Endothelial cell of umbilical vein (primary cell): ENCODE measurements at regions not wholly inside any gene's neighbourhood (a gene's known extent, or its start where the extent isn't known, plus 50 kb on each side); places are given as distances from the start of the nearest gene placed in this dataset.

Experiments used
- BruUV-seq: library from RNA; stranded (reverse); fragments of 400-500 nt; replicated peaks from 2 replicates; lab custom pipeline; 2021; lab: Mats Ljungman, UMichigan
- CTCF ChIA-PET: fragments of 300-600, 350-600 bp; sonication (Branson Sonifier 250); formaldehyde crosslinking; loops from one replicate; lab custom pipeline; 2021; ENCODE audit warnings: antibody characterized with exemption, inconsistent platforms; lab: Charles Lee
- POLR2A ChIA-PET: fragments of 300-600, 350-600 bp; sonication (Branson Sonifier 250); formaldehyde crosslinking; loops from one replicate; lab custom pipeline; 2021; ENCODE audit warnings: antibody characterized with exemption, inconsistent platforms; lab: Charles Lee
- DNase-seq: peaks from one replicate; pipeline ENCODE4 v3.0.0-alpha.2; 2011; ENCODE audit warnings: low read depth, low spot score
- FAIRE-seq: peaks from 2 replicates; lab custom pipeline; 2011; peaks lifted over from hg19 to GRCh38; lab: Jason Lieb, UNC
- H2AFZ ChIP-seq: 2 replicates; pipeline ENCODE4 v1.6.0; 2012; ENCODE audit warnings: low read depth, low read length, control low read depth, inconsistent platforms
- H3K27ac ChIP-seq: 2 replicates; pipeline ENCODE4 v1.5.1; 2011; ENCODE audit warnings: low read depth, mild to moderate bottlenecking, control low read depth, low read length, moderate library complexity; ENCODE audit not compliant: insufficient read depth
- H3K27me3 ChIP-seq, 2 experiments: 2 replicates each; pipeline versions ENCODE4 v1.6.0 to v1.6.1; 2011; ENCODE audit warnings: low read length in 2 of 2, mixed read lengths in 1 of 2; ENCODE audit not compliant: control insufficient read depth in 2 of 2, insufficient read depth in 2 of 2
- H3K36me3 ChIP-seq, 2 experiments: 2 replicates in 1 of 2; 3 replicates in 1 of 2; pipeline ENCODE4 v1.5.1; 2011; ENCODE audit warnings: low read length in 2 of 2, mild to moderate bottlenecking in 1 of 2, moderate library complexity in 1 of 2; ENCODE audit not compliant: control insufficient read depth in 2 of 2, insufficient read depth in 2 of 2; ENCODE audit errors: extremely low read depth in 1 of 2
- H3K4me1 ChIP-seq: 3 replicates; pipeline ENCODE4 v1.5.1; 2011; ENCODE audit warnings: mild to moderate bottlenecking, low read length; ENCODE audit not compliant: control insufficient read depth, insufficient read depth; ENCODE audit errors: extremely low read depth
- H3K4me2 ChIP-seq: 2 replicates; pipeline ENCODE4 v1.6.1; 2011; ENCODE audit warnings: low read length, control low read depth, mixed read lengths; ENCODE audit not compliant: insufficient read depth
- H3K4me3 ChIP-seq, 3 experiments: fragments of 200-600 bp in 1 of 3; sonication (generic), shearing (Covaris generic) in 1 of 3; replicated peaks in 1 of 3; 2 replicates each; pipeline ENCODE4 v1.5.1; 2011 to 2016; ENCODE audit warnings: control low read depth in 3 of 3, low read length in 3 of 3, mild to moderate bottlenecking in 2 of 3, inconsistent platforms in 1 of 3, low read depth in 1 of 3, moderate library complexity in 1 of 3; ENCODE audit not compliant: insufficient read depth in 1 of 3
- H3K79me2 ChIP-seq: 2 replicates; pipeline ENCODE4 v1.6.0; 2012; ENCODE audit warnings: low read length, inconsistent platforms; ENCODE audit not compliant: control insufficient read depth, insufficient read depth
- H3K9ac ChIP-seq: replicated peaks from 2 replicates; pipeline ENCODE3; 2011; ENCODE audit warnings: low read length, control low read depth; ENCODE audit not compliant: insufficient read depth; ENCODE audit errors: extremely low read depth
- H3K9me1 ChIP-seq: replicated peaks from 3 replicates; pipeline ENCODE4 v1.6.0; 2011; ENCODE audit warnings: mild to moderate bottlenecking, low read length; ENCODE audit not compliant: control insufficient read depth, insufficient read depth; ENCODE audit errors: extremely low read depth
- H3K9me3 ChIP-seq: replicated peaks from 2 replicates; pipeline ENCODE4 v1.5.1; 2012; ENCODE audit warnings: low read length, inconsistent platforms; ENCODE audit not compliant: control insufficient read depth, insufficient read depth
- H4K20me1 ChIP-seq: replicated peaks from 2 replicates; pipeline ENCODE3; 2011; ENCODE audit warnings: mild to moderate bottlenecking, low read length; ENCODE audit not compliant: control insufficient read depth, insufficient read depth; ENCODE audit errors: extremely low read depth
- CTCF ChIP-seq, 2 donors: IDR thresholded peaks; 1 replicate in 1 of 2; 2 replicates in 1 of 2; pipeline ENCODE4 v1.5.1; 2011; ENCODE audit warnings: low read length in 2 of 2, mild to moderate bottlenecking in 2 of 2, moderate library complexity in 2 of 2, control low read depth in 1 of 2, inconsistent platforms in 1 of 2, low read depth in 1 of 2; ENCODE audit not compliant: insufficient read depth in 1 of 2; ENCODE audit errors: extremely low read depth in 1 of 2
- EZH2 ChIP-seq: IDR thresholded peaks from 2 replicates; pipeline ENCODE4 v1.6.1; 2012; ENCODE audit warnings: borderline replicate concordance, low read depth, mild to moderate bottlenecking, moderate library complexity, low read length, inconsistent platforms; ENCODE audit not compliant: severe bottlenecking
- FOS ChIP-seq: IDR thresholded peaks from 2 replicates; pipeline ENCODE4 v1.6.1; 2011; ENCODE audit warnings: mild to moderate bottlenecking, low read length, moderate library complexity, borderline replicate concordance; ENCODE audit not compliant: insufficient read depth
- GATA2 ChIP-seq: IDR thresholded peaks from 2 replicates; pipeline ENCODE4 v1.7.0; 2011; ENCODE audit warnings: low read depth, mild to moderate bottlenecking, moderate library complexity, mixed read lengths, low read length; ENCODE audit not compliant: insufficient read length, insufficient read depth
- JUN ChIP-seq: IDR thresholded peaks from 2 replicates; pipeline ENCODE4 v1.6.1; 2011; ENCODE audit warnings: borderline replicate concordance, low read depth; ENCODE audit not compliant: insufficient read length, insufficient read depth
- MAX ChIP-seq: IDR thresholded peaks from 2 replicates; pipeline ENCODE4 v1.6.1; 2011; ENCODE audit not compliant: insufficient read depth, insufficient read length
- MYC ChIP-seq: IDR thresholded peaks from one replicate; pipeline ENCODE4 v1.6.1; 2011; ENCODE audit warnings: mild to moderate bottlenecking, low read depth, low read length
- POLR2A ChIP-seq: IDR thresholded peaks from 2 replicates; pipeline ENCODE4 v1.6.1; 2012; ENCODE audit warnings: low read depth, mild to moderate bottlenecking, control low read depth, low read length
- POLR2AphosphoS5 ChIP-seq: IDR thresholded peaks from 2 replicates; pipeline ENCODE4 v1.6.1; 2012; ENCODE audit warnings: low read depth, mild to moderate bottlenecking, control low read depth, low read length, moderate library complexity; ENCODE audit not compliant: insufficient read depth
- dilution Hi-C: fragments of 300-500 bp; cut with MboI; formaldehyde crosslinking; loops from one replicate; pipeline ENCODE4 v1.15.0; 2019; ENCODE audit warnings: low sequenced_read_pairs; ENCODE audit not compliant: extremely low pct_ligation_motif_present
- intact Hi-C: fragments of 100-400 bp; cut with micrococcal nuclease; formaldehyde crosslinking; loops from one replicate; pipeline ENCODE4 v1.10.0; 2022

- Histone ChIP-seq H3K4me2 (peak overlapping the region; percentile 67), H3K4me3 (peak overlapping the region in 1 of 3 experiments; percentile 32), H3K27ac (peak overlapping the region; percentile 51), H4K20me1 (no peaks in the 10 kb centered on the region), H3K9ac (peak overlapping the region; percentile 46), H3K79me2 (no peaks in the 10 kb centered on the region), H3K36me3 (no peaks in the 10 kb centered on the region), H3K27me3 (no peaks in the 10 kb centered on the region), H3K9me3 (no peaks in the 10 kb centered on the region), H3K9me1 (no peaks in the 10 kb centered on the region), H2AFZ (peak overlapping the region; percentile 56), H3K4me1 (peaks cover 10% of the 10 kb centered on the region)
- BruUV-seq = no TSS peak
- CTCF ChIA-PET = interaction anchor here (0.9 to 2.2 kb wide), 5 partner anchors 8 to 81 kb away, joined by 3 to 9 read pairs (median 3); no protein-coding TSS in a partner anchor
- DNase-seq (peak; percentile 74), FAIRE-seq (no peak)
- POLR2A ChIA-PET = no interaction called here
- intact Hi-C loops = no loop called here
- TF ChIP-seq POLR2AphosphoS5 = no peak
- TF ChIP-seq POLR2A = no peak
- TF ChIP-seq FOS = no peak
- no peak for TF ChIP-seq GATA2
- no peak for TF ChIP-seq EZH2
- TF ChIP-seq CTCF (IDR thresholded peaks at IDR 0.05; ENCODE audit: extremely low read depth in 1 of 2, insufficient read depth in 1 of 2, low read depth in 1 of 2, low read length in 2 of 2) = no peak
- no peak for TF ChIP-seq MYC
- no peak for TF ChIP-seq JUN
- TF ChIP-seq MAX = no peak
- dilution Hi-C loops = no loop called here
These were observed 238.2 kb upstream of the NOVA1 start for GRCh38 chr14:26835979-26836570.
